Mesodermal cell (in vitro differentiated cells): ENCODE measurements at regions not wholly inside any gene's neighbourhood (a gene's known extent, or its start where the extent isn't known, plus 50 kb on each side); places are given as distances from the start of the nearest gene placed in this dataset.
"Not testable (repeated sequence)": the region's sequence is repeated elsewhere in the genome, so short reads cannot be mapped to it uniquely, and the experiment has no call there.

Source experiments
- H3K27ac ChIP-seq: 2 replicates; pipeline ENCODE4 v1.7.0; 2013; ENCODE audit warnings: mild to moderate bottlenecking, low read depth, low read length, moderate library complexity; ENCODE audit not compliant: severe bottlenecking
- H3K36me3 ChIP-seq: 2 replicates; pipeline ENCODE4 v1.7.1; 2013; ENCODE audit warnings: mild to moderate bottlenecking, low read length, moderate library complexity; ENCODE audit not compliant: control insufficient read depth, insufficient read depth
- H3K4me1 ChIP-seq: one replicate; pipeline ENCODE4 v1.7.1; 2013; ENCODE audit warnings: mild to moderate bottlenecking, low read length; ENCODE audit not compliant: insufficient read depth, control insufficient read depth, poor library complexity, severe bottlenecking
- H3K4me3 ChIP-seq: 2 replicates; pipeline ENCODE4 v1.7.0; 2013; ENCODE audit warnings: low read length, control low read depth, mild to moderate bottlenecking; ENCODE audit not compliant: insufficient read depth, poor library complexity, severe bottlenecking; ENCODE audit errors: extremely low read depth
- H3K9me3 ChIP-seq: 2 replicates; pipeline ENCODE4 v1.7.1; 2013; ENCODE audit warnings: mild to moderate bottlenecking, low read length, moderate library complexity; ENCODE audit not compliant: control insufficient read depth
- WGBS, 2 experiments: methylation state at CpG; one replicate each; pipeline ENCODE4 v1.1.5; 2013; ENCODE audit warnings: missing lambda C conversion rate in 2 of 2; ENCODE audit not compliant: insufficient coverage in 2 of 2; 5-methylcytosine and 5-hydroxymethylcytosine counted together

DNA sequence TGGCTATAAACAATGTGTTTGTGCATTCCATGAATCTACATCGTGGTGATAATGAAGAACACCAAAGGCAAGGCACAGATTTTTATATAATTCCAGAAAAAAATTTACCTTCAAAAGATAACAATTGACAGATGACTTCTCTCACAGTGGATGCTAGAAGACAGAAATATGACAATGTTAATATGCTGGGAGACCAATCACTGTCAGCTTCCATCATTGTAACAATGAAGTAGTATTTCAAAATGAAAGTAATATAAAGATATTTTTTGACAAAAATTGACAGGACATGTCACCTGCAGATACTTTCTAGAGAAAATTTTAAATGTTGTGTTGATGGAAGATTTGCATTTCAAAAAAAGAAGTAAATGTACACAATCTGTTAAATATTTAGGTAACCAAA, 1925.9 kb upstream of the LRRTM1 start:
- H3K27ac ChIP-seq = no peak overlapping the region
- WGBS, 2 experiments = no CpG with 5 or more reads among the region's 1 CpG
- no peaks in the 10 kb centered on the region for H3K36me3 ChIP-seq
- no peak overlapping the region for H3K4me3 ChIP-seq
- no peaks in the 10 kb centered on the region for H3K4me1 ChIP-seq
- no peaks in the 10 kb centered on the region for H3K9me3 ChIP-seq

DNA sequence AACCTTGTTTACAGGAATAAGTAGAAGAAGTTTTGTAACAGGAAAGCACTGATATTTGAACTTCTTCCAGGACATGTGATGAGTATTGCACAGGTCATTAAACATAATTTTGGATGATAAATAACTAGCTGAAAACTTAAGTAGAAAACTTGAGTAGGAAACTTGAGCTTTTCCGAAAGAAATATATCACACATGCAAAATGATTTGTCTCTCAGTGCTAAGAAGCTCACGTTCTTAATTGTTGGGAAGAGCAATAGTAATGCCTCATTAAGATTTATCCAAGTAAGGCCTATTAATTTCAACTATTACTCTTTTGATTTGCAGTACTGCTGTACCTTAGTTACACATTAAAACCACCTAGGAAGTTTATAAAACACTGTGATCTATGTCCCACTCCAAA, 1921.9 kb upstream of the LRRTM1 start:
- Histone ChIP-seq H3K4me3 (no peak overlapping the region), H3K27ac (no peak overlapping the region), H3K9me3 (no peaks in the 10 kb centered on the region), H3K4me1 (no peaks in the 10 kb centered on the region), H3K36me3 (no peaks in the 10 kb centered on the region)
- no CpG with 5 or more reads among the region's 2 CpGs for WGBS, 2 experiments

DNA sequence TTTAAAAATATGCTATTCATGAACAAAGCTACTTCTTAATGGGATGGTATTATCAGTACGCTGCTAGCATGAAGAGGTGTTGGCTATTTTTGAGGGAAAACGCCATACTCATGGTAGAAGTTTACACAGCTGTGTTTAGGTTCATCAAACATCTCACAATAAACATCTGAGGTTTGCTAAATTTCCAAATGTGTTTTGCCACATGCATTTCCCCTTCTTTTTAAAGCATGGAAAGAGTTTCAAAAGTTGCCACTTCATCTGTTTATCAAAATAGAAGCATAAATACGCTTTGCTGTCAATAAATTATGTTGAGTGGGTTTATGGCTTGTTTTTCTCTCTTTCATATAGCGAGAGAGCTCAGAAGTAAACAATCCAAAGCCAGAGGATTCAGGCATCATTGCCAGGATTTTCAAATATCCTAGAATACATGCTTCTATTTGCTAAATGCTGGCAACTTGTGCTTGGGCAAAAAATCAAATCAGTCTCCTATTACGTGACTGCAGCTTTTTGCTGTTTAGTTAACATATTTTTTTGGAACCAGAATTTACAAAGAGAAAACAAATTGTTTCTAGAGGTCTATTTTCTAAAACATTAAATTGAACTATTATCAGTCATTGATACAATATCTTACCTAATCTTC, 1919.9 kb upstream of the LRRTM1 start:
- no peaks in the 10 kb centered on the region for H3K36me3 ChIP-seq
- no peak overlapping the region for H3K27ac ChIP-seq
- H3K4me1 ChIP-seq = no peaks in the 10 kb centered on the region
- H3K4me3 ChIP-seq = no peak overlapping the region
- no CpG with 5 or more reads among the region's 5 CpGs for WGBS, 2 experiments
- H3K9me3 ChIP-seq = no peaks in the 10 kb centered on the region

DNA sequence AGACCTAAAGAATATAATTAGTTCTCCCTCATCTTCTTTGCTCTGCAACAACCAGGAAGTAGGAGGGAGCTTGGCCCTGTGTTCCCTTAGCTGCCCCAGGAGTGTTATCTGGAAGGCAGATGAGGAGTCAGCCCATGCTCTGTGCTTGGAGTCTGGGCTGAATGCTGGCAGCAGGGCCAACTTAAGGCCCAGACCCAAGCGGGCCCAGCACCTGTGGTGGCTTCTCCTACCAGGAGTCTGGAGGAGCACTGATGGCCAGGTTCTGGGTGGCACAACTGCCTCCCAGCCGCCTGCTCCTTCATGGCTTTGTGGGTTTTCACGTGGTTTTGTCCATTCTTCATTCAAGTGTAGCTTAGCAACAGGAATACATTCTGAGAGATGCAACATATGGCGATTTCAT, 1910.7 kb upstream of the LRRTM1 start:
- H3K27ac ChIP-seq = no peak overlapping the region
- H3K4me3 ChIP-seq = no peak overlapping the region
- no peaks in the 10 kb centered on the region for H3K36me3 ChIP-seq
- WGBS, 2 experiments = 77 to 96% methylated on average over 3 of the region's 4 CpGs
- no peaks in the 10 kb centered on the region for H3K9me3 ChIP-seq
- no peaks in the 10 kb centered on the region for H3K4me1 ChIP-seq

DNA sequence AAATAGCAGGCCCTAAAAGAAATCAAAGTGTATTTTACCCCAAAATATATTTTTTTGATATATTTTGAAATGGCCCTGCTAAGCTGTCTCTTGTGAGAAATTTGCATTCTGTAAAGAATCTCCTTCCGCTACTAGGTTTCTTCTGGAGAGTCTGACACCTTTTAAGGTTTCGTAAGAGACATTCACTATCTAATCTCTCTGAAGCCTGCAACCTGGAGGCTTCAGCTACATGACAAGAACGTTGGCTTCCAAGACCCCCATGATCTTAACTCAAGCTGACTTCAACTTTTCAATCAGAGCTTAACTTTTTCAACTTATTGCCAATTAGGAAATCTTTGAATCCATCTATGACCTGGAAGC, 1894.9 kb upstream of the LRRTM1 start:
- Histone ChIP-seq H3K36me3 (no peaks in the 10 kb centered on the region), H3K27ac (no peak overlapping the region), H3K4me1 (no peaks in the 10 kb centered on the region), H3K9me3 (no peaks in the 10 kb centered on the region), H3K4me3 (no peak overlapping the region)
- WGBS, 2 experiments = 75 to 77% methylated on average over 2 to 3 of the region's 3 CpGs

DNA sequence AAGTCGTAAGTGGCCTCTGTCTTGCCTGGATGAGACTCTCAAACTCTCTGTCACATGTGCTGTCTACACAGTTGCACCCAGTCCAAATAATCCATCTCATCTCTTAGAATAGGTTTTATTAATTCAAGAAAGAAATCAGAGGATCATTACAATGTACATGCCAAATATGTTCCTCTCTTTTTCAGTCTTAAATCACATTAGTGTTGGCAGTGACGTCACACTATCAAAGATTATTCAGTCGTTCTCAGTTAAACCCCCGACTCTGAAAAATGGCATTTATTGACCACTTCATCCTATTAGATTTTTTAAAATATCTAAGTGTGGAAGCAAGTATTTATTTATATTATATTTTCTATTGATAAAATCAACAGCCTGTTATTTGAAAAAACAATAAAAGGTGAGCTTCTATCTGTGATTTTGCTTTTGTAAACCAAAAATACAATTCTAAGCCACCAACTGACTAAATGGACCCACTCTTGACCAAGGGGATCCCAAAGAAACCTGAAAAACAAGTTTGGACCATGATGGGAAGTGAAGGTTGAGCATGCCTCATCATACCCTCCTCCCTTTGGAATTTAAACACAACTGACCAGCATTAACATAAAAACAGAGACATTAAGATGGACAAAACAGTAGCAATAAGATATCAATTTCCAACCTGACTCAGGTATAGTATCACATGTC, 1894.4 kb upstream of the LRRTM1 start:
- 100% methylated on average over 2 of the region's 4 CpGs; no CpG with 5 or more reads in 1 of the 2 experiments for WGBS, 2 experiments
- Histone ChIP-seq H3K9me3 (no peaks in the 10 kb centered on the region), H3K36me3 (no peaks in the 10 kb centered on the region), H3K27ac (no peak overlapping the region), H3K4me3 (no peak overlapping the region), H3K4me1 (no peaks in the 10 kb centered on the region)

DNA sequence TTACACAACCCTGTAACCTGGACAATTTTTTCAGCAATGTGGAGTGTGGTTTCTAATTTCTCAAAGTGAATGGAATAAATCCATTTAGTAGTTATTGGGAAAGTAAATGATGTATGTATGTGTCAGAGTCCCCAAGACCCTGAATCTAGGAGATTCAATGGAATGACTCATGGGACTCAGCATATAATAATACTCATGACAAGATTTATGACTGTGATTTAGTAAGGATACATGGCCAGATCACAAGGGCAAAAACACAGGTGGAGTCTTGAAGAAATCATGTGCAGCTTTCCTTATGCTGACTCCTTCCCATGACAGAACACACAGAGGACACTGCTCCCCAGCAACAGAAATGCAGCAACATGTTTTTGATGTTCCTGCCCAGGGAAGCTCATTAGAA, 1877.7 kb upstream of the LRRTM1 start:
- Histone ChIP-seq H3K36me3 (no peaks in the 10 kb centered on the region), H3K4me1 (no peaks in the 10 kb centered on the region), H3K4me3 (no peak overlapping the region), H3K27ac (no peak overlapping the region), H3K9me3 (no peaks in the 10 kb centered on the region)

DNA sequence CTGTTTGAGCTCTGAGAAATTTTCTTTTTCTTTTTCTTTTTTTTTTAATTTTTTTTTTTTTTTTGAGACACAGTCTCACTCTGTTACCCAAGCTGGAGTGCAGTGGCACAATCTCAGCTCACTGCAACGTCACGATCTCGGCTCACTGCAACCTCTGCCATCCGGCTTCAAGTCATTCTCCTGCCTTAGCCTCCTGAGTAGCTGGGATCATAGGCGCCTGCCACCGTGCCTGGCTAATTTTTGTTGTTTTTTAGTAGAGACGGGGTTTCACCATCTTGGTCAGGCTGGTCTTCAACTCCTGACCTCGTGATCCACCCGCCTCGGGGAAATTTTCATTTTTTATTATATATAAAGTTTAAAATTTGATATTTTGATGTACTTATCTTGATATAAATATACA, 1870.7 kb upstream of the LRRTM1 start:
- H3K4me1 ChIP-seq, H3K36me3 ChIP-seq, H3K4me3 ChIP-seq, H3K9me3 ChIP-seq, H3K27ac ChIP-seq: not testable (repeated sequence)
- WGBS, 2 experiments = 91 to 100% methylated on average over 4 to 5 of the region's 10 CpGs

DNA sequence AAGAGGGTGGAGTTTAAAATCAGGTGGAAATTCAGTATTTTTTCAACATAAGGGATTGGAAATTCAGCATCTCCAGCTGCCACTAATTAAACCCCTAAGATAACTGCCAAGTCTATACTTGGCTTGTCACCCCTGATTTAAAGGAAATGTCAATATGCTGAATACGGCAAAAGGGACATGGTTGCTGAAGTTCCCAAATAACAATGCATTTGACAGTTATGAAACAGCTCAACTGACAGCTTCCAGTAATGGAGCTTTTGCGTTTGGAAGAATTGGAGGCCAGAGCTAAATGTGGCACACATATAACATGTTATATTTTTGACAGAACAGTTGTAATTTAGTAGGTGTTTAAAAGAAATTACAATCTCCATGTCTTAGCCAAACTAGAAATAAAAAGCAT, 1867.9 kb upstream of the LRRTM1 start:
- Histone ChIP-seq H3K4me3 (no peak overlapping the region), H3K27ac (no peak overlapping the region)
- WGBS, 2 experiments = 100% methylated on average over 1 of the region's 2 CpGs

DNA sequence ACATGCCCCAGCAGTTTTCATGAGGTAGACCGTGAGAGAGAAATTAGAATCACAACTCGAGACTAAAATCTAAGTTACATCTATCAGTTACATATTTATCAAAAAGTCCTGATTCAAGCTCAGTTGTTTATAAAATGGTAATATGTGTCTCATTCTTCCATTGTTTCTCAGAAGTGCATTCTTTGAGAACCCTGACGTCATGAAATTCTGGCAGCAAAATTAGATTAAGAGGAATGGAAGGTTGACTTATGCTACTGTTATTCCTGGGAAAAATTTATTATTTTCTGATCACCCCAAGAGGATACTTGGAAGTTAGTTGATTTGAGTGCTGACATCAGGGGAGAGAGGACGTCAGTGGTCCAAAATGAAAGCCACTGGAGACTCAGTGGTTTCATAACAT, 1864.8 kb upstream of the LRRTM1 start:
- no peak overlapping the region for H3K27ac ChIP-seq
- no peaks in the 10 kb centered on the region for H3K9me3 ChIP-seq
- H3K36me3 ChIP-seq = no peaks in the 10 kb centered on the region
- WGBS, 2 experiments = 82 to 93% methylated on average over 3 of the region's 4 CpGs
- no peaks in the 10 kb centered on the region for H3K4me1 ChIP-seq
- no peak overlapping the region for H3K4me3 ChIP-seq

More for the DNA sequence above, 1867.9 kb upstream of the LRRTM1 start:
- H3K36me3 ChIP-seq = no peaks in the 10 kb centered on the region
- no peaks in the 10 kb centered on the region for H3K4me1 ChIP-seq
- H3K9me3 ChIP-seq = no peaks in the 10 kb centered on the region

DNA sequence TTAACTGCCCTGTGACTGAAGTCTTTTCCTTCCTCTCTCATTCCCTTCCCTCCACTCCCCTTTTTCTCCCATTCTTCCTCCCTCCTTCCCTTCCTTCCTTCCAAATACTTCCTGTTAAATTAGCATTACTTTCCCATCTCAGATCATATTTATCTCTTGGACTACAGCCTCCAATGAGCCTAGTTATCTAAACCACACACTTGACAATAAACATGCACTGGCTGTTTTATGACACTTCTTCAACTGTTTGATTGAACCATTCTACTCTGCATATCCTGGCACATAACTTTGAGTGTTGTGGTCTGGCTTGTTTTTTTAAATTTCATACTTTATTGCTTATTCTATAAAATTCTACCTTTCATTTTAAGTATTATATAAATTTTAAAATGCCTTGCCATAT, 1860.8 kb upstream of the LRRTM1 start:
- Histone ChIP-seq H3K36me3 (no peaks in the 10 kb centered on the region), H3K4me1 (no peaks in the 10 kb centered on the region), H3K4me3 (no peak overlapping the region), H3K27ac (no peak overlapping the region), H3K9me3 (no peaks in the 10 kb centered on the region)
